ENCODE measurements at regions not wholly inside any gene's neighbourhood (a gene's known extent, or its start where the extent isn't known, plus 50 kb on each side); places are given as distances from the start of the nearest gene placed in this dataset.

DNA sequence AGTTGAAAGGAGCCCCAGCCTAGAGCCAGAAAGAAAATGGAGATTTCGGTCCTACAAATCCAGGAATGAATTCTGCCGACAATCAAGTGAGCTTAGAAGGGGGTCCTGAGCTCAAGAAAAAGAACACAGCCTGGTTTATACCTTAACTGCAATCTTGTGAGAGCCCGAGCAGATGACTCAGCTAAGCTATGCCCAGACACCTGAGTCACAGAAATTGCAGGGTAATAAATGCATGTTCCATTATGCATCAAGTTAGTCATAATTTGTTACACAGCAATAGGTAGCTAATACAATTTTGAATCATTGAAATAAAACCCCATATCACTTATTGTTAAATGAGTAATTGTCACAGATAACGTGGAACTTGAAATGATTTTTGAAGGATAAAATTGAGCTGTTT is 111.8 kb upstream of the FOXP2 start:
- Histone ChIP-seq H4K91ac (ENCODE audit: low read depth, low read length) (no peak overlapping the region), H2BK120ac (ENCODE audit: insufficient read depth, low read length, poor library complexity) (no peak overlapping the region), H3K23ac (ENCODE audit: low read length) (no peak overlapping the region), H2BK12ac (ENCODE audit: low read length) (no peak overlapping the region), H3K79me2 (ENCODE audit: control insufficient read depth, insufficient read depth, low read length, poor library complexity) (no peaks in the 10 kb centered on the region), H2AFZ (ENCODE audit: insufficient read depth, low read length, poor library complexity) (no peak overlapping the region), H3K27me3 (ENCODE audit: insufficient read depth, low read length) (no peaks in the 10 kb centered on the region), H3K9me3 (ENCODE audit: insufficient read depth, low read depth, low read length) (no peaks in the 10 kb centered on the region), H3K14ac (ENCODE audit: low read length) (no peak overlapping the region), H3K27ac (ENCODE audit: low read depth, low read length) (no peak overlapping the region), H3K36me3 (ENCODE audit: control insufficient read depth in 1 of 2, insufficient read depth in 2 of 2, low read length in 2 of 2) (no peaks in the 10 kb centered on the region), H4K12ac (ENCODE audit: low read depth, low read length) (no peak overlapping the region), H3K18ac (ENCODE audit: low read length) (no peak overlapping the region), H3K4me1 (ENCODE audit: control insufficient read depth in 1 of 2, insufficient read depth in 2 of 2, low read length in 2 of 2) (no peaks in the 10 kb centered on the region), H2AK5ac (ENCODE audit: low read length) (no peak overlapping the region), H3K4me2 (ENCODE audit: low read length) (no peak overlapping the region), H2BK5ac (ENCODE audit: low read depth, low read length, poor library complexity) (no peak overlapping the region), H3K4me3 (ENCODE audit: low read depth, low read length) (no peak overlapping the region), H4K8ac (ENCODE audit: low read depth, low read length) (no peak overlapping the region), H3K9ac (ENCODE audit: low read length) (no peak overlapping the region), H3K4ac (ENCODE audit: low read depth, low read length) (no peak overlapping the region), H3K79me1 (ENCODE audit: low read length) (no peaks in the 10 kb centered on the region)
- peak; percentile 27 to 43 for DNase-seq
- no CpG with 5 or more reads among the region's 4 CpGs for WGBS (ENCODE audit: extremely low coverage, insufficient coverage, insufficient read length)

DNA sequence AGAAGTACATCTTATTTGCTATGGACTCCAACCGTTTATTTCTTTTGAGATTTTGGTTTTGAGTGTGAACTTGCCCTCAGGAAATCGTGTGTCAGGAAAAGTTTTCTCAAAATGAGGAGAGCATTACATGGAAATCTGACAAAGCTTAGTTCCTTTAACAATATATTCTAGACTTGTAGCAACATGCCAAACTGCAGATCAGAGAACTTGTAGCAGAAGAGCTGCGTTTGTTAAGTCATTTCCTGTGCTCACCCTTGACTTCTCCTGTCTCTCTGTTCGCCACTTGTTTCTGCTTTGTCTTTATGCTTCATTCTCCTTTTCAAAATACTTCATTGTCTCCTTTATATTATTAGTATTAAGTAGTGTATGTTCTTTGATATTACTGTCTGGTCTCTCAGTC is 116.6 kb upstream of the FOXP2 start:
- Histone ChIP-seq H3K79me1 (ENCODE audit: low read length) (no peaks in the 10 kb centered on the region), H4K91ac (ENCODE audit: low read depth, low read length) (no peak overlapping the region), H3K27me3 (ENCODE audit: insufficient read depth, low read length) (no peaks in the 10 kb centered on the region), H3K9me3 (ENCODE audit: insufficient read depth, low read depth, low read length) (no peaks in the 10 kb centered on the region), H3K9ac (ENCODE audit: low read length) (no peak overlapping the region), H4K8ac (ENCODE audit: low read depth, low read length) (no peak overlapping the region), H2BK120ac (ENCODE audit: insufficient read depth, low read length, poor library complexity) (no peak overlapping the region), H2AK5ac (ENCODE audit: low read length) (no peak overlapping the region), H3K79me2 (ENCODE audit: control insufficient read depth, insufficient read depth, low read length, poor library complexity) (no peaks in the 10 kb centered on the region), H3K18ac (ENCODE audit: low read length) (no peak overlapping the region), H3K14ac (ENCODE audit: low read length) (no peak overlapping the region), H3K36me3 (ENCODE audit: control insufficient read depth in 1 of 2, insufficient read depth in 2 of 2, low read length in 2 of 2) (no peaks in the 10 kb centered on the region), H2AFZ (ENCODE audit: insufficient read depth, low read length, poor library complexity) (no peak overlapping the region), H3K4ac (ENCODE audit: low read depth, low read length) (no peak overlapping the region), H2BK12ac (ENCODE audit: low read length) (no peak overlapping the region), H3K4me2 (ENCODE audit: low read length) (no peak overlapping the region), H3K27ac (ENCODE audit: low read depth, low read length) (no peak overlapping the region), H4K12ac (ENCODE audit: low read depth, low read length) (no peak overlapping the region), H2BK5ac (ENCODE audit: low read depth, low read length, poor library complexity) (no peak overlapping the region), H3K23ac (ENCODE audit: low read length) (no peak overlapping the region), H3K4me3 (ENCODE audit: low read depth, low read length) (no peak overlapping the region), H3K4me1 (ENCODE audit: control insufficient read depth in 1 of 2, insufficient read depth in 2 of 2, low read length in 2 of 2) (no peaks in the 10 kb centered on the region)
- WGBS (ENCODE audit: extremely low coverage, insufficient coverage, insufficient read length): no CpG with 5 or more reads among the region's 4 CpGs
- DNase-seq: no peak

DNA sequence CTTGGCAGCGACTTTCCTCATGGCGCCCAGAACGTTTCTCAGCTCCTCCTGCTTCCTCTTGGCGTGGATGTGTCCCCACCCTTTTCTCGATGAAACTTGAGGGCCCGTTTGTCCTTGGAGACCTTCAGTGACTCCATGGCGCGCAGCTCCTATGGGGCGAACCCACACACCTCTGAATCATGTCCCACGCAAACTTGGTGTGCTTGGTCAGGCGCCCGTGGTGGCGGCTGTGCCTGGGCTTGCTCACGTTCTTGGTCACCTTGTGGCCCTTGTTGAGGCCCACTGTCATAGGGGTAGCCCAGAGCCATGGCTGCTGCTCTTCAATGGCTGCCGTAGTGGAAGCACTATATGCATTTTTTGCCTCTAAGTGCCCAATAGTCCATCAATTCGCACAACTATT is 117.5 kb upstream of the FOXP2 start:
- H4K8ac ChIP-seq (ENCODE audit: low read depth, low read length): no peak overlapping the region
- no peak overlapping the region for H2AK5ac ChIP-seq (ENCODE audit: low read length)
- no peak overlapping the region for H3K9ac ChIP-seq (ENCODE audit: low read length)
- no peak overlapping the region for H2BK120ac ChIP-seq (ENCODE audit: insufficient read depth, low read length, poor library complexity)
- H4K91ac ChIP-seq (ENCODE audit: low read depth, low read length): no peak overlapping the region
- H2BK12ac ChIP-seq (ENCODE audit: low read length): no peak overlapping the region
- H3K18ac ChIP-seq (ENCODE audit: low read length): no peak overlapping the region
- H3K9me3 ChIP-seq (ENCODE audit: insufficient read depth, low read depth, low read length): no peaks in the 10 kb centered on the region
- H2BK5ac ChIP-seq (ENCODE audit: low read depth, low read length, poor library complexity): no peak overlapping the region
- H3K27ac ChIP-seq (ENCODE audit: low read depth, low read length): no peak overlapping the region
- no peak overlapping the region for H3K4ac ChIP-seq (ENCODE audit: low read depth, low read length)
- no peaks in the 10 kb centered on the region for H3K36me3 ChIP-seq (ENCODE audit: control insufficient read depth in 1 of 2, insufficient read depth in 2 of 2, low read length in 2 of 2)
- H3K14ac ChIP-seq (ENCODE audit: low read length): no peak overlapping the region
- no peak for DNase-seq
- no peak overlapping the region for H3K4me2 ChIP-seq (ENCODE audit: low read length)
- H3K27me3 ChIP-seq (ENCODE audit: insufficient read depth, low read length): no peaks in the 10 kb centered on the region
- H3K23ac ChIP-seq (ENCODE audit: low read length): no peak overlapping the region
- no peaks in the 10 kb centered on the region for H3K79me2 ChIP-seq (ENCODE audit: control insufficient read depth, insufficient read depth, low read length, poor library complexity)
- no peak overlapping the region for H2AFZ ChIP-seq (ENCODE audit: insufficient read depth, low read length, poor library complexity)
- no CpG with 5 or more reads among the region's 16 CpGs for WGBS (ENCODE audit: extremely low coverage, insufficient coverage, insufficient read length)
- no peak overlapping the region for H3K4me3 ChIP-seq (ENCODE audit: low read depth, low read length)
- no peaks in the 10 kb centered on the region for H3K79me1 ChIP-seq (ENCODE audit: low read length)
- H4K12ac ChIP-seq (ENCODE audit: low read depth, low read length): no peak overlapping the region
- no peaks in the 10 kb centered on the region for H3K4me1 ChIP-seq (ENCODE audit: control insufficient read depth in 1 of 2, insufficient read depth in 2 of 2, low read length in 2 of 2)

DNA sequence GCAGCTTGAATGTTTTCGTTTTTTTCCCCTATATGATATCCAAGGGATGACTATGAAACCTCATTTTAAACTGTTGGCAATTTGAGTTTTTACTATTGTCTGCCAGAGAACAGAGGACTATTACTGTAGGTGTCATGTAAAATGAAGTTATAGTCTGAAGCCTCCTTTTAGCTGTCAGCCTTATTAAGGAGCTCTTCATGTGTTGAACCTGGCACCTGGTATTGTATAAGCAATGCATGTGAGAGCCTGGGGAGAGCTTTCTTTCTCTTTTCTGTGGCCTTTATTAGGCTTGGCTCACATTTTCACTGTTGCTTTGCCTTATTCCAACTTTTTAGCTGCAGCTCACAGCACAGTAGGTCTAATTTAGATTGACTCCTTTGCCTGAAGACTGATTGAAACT is 119.1 kb upstream of the FOXP2 start:
- H4K12ac ChIP-seq (ENCODE audit: low read depth, low read length): no peak overlapping the region
- H3K14ac ChIP-seq (ENCODE audit: low read length): no peak overlapping the region
- no peak overlapping the region for H3K9ac ChIP-seq (ENCODE audit: low read length)
- no peaks in the 10 kb centered on the region for H3K27me3 ChIP-seq (ENCODE audit: insufficient read depth, low read length)
- no peaks in the 10 kb centered on the region for H3K4me1 ChIP-seq (ENCODE audit: control insufficient read depth in 1 of 2, insufficient read depth in 2 of 2, low read length in 2 of 2)
- no CpG with 5 or more reads among the region's 1 CpG for WGBS (ENCODE audit: extremely low coverage, insufficient coverage, insufficient read length)
- H3K27ac ChIP-seq (ENCODE audit: low read depth, low read length): no peak overlapping the region
- no peaks in the 10 kb centered on the region for H3K36me3 ChIP-seq (ENCODE audit: control insufficient read depth in 1 of 2, insufficient read depth in 2 of 2, low read length in 2 of 2)
- H2BK120ac ChIP-seq (ENCODE audit: insufficient read depth, low read length, poor library complexity): no peak overlapping the region
- H2AK5ac ChIP-seq (ENCODE audit: low read length): no peak overlapping the region
- DNase-seq: no peak
- H2BK12ac ChIP-seq (ENCODE audit: low read length): no peak overlapping the region
- H3K23ac ChIP-seq (ENCODE audit: low read length): no peak overlapping the region
- H4K8ac ChIP-seq (ENCODE audit: low read depth, low read length): no peak overlapping the region
- H4K91ac ChIP-seq (ENCODE audit: low read depth, low read length): no peak overlapping the region
- no peaks in the 10 kb centered on the region for H3K79me1 ChIP-seq (ENCODE audit: low read length)
- no peak overlapping the region for H3K4me2 ChIP-seq (ENCODE audit: low read length)
- H2BK5ac ChIP-seq (ENCODE audit: low read depth, low read length, poor library complexity): no peak overlapping the region
- H3K9me3 ChIP-seq (ENCODE audit: insufficient read depth, low read depth, low read length): no peaks in the 10 kb centered on the region
- H3K4me3 ChIP-seq (ENCODE audit: low read depth, low read length): no peak overlapping the region
- H2AFZ ChIP-seq (ENCODE audit: insufficient read depth, low read length, poor library complexity): no peak overlapping the region
- no peaks in the 10 kb centered on the region for H3K79me2 ChIP-seq (ENCODE audit: control insufficient read depth, insufficient read depth, low read length, poor library complexity)
- no peak overlapping the region for H3K4ac ChIP-seq (ENCODE audit: low read depth, low read length)
- H3K18ac ChIP-seq (ENCODE audit: low read length): no peak overlapping the region
